ENCODE measurements at regions not wholly inside any gene's neighbourhood (a gene's known extent, or its start where the extent isn't known, plus 50 kb on each side); places are given as distances from the start of the nearest gene placed in this dataset.

DNA sequence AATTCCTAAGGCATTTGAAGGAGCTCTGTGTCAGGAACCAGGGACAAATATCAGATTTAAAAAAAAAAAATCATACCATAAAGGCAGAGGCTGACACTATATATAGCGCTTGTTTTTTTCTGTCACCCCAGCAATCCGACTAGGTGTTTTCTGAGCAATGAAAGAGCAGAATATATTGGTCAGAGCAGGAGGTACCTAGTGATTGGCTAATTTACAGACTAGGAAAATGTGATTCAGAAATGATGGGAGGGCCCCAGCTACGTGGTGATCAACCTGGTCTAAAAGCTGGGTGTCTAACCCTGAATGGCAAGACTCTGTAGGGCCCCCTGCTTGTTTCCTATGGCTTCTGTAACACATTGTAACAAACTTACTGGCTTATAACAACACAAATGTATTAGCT, 195.5 kb upstream of the XYLT1 start:
- TF ChIP-seq, protein P1, sequence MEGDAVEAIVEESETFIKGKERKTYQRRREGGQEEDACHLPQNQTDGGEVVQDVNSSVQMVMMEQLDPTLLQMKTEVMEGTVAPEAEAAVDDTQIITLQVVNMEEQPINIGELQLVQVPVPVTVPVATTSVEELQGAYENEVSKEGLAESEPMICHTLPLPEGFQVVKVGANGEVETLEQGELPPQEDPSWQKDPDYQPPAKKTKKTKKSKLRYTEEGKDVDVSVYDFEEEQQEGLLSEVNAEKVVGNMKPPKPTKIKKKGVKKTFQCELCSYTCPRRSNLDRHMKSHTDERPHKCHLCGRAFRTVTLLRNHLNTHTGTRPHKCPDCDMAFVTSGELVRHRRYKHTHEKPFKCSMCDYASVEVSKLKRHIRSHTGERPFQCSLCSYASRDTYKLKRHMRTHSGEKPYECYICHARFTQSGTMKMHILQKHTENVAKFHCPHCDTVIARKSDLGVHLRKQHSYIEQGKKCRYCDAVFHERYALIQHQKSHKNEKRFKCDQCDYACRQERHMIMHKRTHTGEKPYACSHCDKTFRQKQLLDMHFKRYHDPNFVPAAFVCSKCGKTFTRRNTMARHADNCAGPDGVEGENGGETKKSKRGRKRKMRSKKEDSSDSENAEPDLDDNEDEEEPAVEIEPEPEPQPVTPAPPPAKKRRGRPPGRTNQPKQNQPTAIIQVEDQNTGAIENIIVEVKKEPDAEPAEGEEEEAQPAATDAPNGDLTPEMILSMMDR (IDR thresholded peaks at IDR 0.05; ENCODE audit: low read depth, low read length), result no peak
- no peak overlapping the region for H3K4me3 ChIP-seq (ENCODE audit: low read depth, low read length)

DNA sequence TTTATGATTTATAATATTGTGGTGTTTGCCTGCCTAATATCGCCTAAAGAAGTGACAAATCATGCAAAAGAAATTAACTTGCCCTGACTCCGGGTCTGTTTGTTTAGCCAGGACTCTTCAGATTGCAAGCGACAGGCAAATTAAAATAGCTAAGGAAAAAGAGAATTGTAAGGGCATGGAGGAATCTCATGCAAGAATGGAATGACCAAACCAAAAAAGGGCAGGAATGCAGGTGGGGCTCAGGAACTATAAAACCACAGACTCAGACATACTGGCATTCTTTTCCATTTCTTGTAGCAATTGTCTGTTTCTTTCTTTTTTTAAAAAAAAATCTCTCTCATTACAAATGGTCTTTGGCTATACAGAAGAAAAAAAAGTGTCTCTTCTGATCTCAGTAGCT, 188.1 kb upstream of the XYLT1 start:
- TF ChIP-seq, protein P1 (IDR thresholded peaks at IDR 0.05; ENCODE audit: low read depth, low read length), result no peak
- no peak overlapping the region for H3K4me3 ChIP-seq (ENCODE audit: low read depth, low read length)

DNA sequence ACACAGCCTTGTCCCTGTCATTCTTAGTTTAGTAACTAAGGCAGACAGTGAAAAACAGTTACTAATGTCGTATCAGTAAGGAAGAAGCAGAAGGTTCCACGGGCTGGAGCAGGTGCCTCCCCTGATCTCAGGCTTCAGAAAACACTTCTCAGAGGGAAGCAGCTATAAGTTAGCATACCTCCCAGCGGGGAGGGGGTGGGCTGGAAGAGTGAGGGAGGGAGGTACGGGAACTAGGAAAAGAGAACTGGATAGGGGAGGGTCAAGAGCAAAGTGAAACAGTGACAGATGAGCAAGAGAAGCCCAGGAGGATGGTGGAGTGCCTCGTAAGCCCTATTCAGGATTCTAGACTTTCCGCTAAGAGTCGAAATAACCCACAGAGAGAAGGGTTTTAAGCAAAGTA, 186.3 kb upstream of the XYLT1 start:
- TF ChIP-seq, protein P1 (IDR thresholded peaks at IDR 0.05; ENCODE audit: low read depth, low read length), result no peak
- H3K4me3 ChIP-seq (ENCODE audit: low read depth, low read length), result no peak overlapping the region

DNA sequence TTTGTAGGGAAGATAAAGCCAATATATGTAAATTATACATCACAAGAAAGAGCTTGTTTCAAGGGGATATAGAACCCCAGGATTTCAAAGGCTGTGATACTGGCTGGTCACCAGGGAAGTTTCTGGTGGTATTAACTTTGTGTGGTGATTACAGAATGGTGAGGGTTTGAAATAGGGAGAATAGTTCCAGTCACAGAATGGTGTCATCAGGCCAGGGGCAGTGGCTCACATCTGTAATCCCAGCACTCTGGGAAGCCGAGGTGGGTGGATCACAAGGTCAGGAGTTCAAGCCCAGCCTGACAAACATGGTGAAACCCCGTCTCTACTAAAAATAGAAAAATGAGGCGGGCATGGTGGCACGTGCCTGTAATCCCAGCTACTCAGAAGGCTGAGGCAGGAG, 183.8 kb upstream of the XYLT1 start:
- TF ChIP-seq, protein P1 (IDR thresholded peaks at IDR 0.05; ENCODE audit: low read depth, low read length), result no peak
- no peak overlapping the region for H3K4me3 ChIP-seq (ENCODE audit: low read depth, low read length)

DNA sequence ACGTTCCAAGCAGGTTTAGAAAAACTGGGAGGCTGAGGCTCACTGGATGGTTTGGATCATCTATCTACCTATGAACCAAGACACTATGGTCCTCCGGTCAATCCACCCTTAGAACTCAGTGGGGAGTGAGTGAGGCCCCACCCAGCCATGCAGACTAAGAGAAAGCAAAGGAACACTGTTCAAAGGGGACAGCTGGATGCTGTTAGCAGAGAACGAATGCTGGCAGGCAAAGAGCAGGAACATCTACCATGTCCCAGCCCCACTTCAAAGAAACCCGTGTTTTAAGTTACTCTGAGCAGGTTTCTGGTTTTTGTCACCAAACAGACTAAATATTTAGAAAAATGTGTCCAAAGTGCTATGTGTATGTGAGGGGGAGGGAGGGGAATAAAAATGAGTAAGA, 183.4 kb upstream of the XYLT1 start:
- H3K4me3 ChIP-seq (ENCODE audit: low read depth, low read length), result no peak overlapping the region
- TF ChIP-seq, protein P1 (IDR thresholded peaks at IDR 0.05; ENCODE audit: low read depth, low read length), result no peak

DNA sequence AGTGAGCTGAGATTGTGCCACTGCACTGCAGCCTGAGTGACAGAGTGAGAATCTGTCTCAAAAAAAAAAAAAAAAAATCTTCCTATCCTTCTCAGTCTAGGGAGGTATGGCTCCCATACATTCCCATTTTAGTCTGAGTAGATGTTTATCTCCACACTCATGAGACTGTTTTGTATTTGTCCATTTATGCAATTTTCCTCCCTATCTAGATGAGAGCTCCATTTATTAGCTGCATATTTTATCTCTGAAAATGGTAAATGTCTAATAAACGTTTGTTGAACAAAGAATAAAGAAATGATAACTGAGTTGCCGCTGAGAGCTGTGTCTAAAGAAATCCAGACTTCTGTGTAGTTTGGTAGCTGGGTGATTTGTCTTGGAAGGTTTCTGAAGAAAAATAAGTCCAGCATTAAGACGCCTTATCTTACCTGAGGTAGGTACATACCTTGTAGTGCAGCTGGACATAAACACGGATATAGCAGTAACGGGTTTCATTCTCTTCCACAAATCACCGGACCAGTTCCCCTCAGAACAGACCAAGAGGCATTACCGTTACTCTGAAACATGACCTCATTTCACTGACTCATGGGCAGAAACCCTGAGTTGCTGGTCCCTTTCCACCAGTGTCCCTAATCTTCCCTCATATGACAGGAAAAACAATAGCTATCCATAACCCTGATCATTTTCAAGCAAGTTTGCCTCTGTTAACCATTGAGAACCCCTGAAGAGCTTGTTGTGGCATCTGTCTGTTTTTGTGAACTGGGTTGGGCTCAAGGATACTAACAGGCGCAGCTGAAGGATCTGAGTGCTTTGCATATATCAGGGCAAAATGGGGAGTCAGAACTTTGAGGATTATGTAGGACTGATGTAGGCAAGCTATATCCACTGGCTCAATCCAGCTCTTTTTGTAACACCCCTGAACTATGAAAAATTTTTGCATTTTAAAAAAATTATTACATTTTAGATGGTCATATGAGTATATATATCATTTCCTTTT, 177.4 kb upstream of the XYLT1 start:
- H3K4me3 ChIP-seq (ENCODE audit: low read depth, low read length), result no peak overlapping the region
- TF ChIP-seq, protein P1 (IDR thresholded peaks at IDR 0.05; ENCODE audit: low read depth, low read length), result no peak

DNA sequence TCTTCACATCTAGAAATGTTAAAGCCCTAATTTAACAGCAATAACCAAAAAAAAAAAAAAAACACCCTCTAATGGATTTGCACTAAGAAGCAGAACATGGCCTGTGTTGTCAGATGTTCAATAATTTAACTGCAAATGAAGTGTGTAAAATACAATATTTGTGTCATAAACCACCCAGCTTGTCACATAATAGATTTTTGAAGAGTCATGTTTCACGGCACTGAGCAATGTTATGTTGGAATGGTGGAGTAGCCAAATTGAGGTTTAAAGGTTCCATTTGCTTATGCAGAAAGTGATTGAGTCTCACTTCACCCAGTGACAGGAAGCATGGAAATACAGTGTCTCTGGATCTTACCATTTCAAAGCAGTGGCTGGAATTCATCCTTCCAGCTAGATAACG, 173.2 kb upstream of the XYLT1 start:
- TF ChIP-seq, protein P1 (IDR thresholded peaks at IDR 0.05; ENCODE audit: low read depth, low read length), result no peak
- H3K4me3 ChIP-seq (ENCODE audit: low read depth, low read length), result no peak overlapping the region

Measured in WI38 (cell line).